SU-DHL-6 (cell line): ENCODE measurements at regions not wholly inside any gene's neighbourhood (a gene's known extent, or its start where the extent isn't known, plus 50 kb on each side); places are given as distances from the start of the nearest gene placed in this dataset.

Source experiments
- H2AFZ ChIP-seq: fragments of 200-600 bp; sonication (generic); 2 replicates; pipeline ENCODE4 v1.6.1; 2014; ENCODE audit warnings: low read depth, mild to moderate bottlenecking, moderate library complexity, mixed read lengths, antibody characterized with exemption, low read length; ENCODE audit not compliant: severe bottlenecking
- H3F3A ChIP-seq: fragments of 200-600 bp; shearing (Covaris generic); 2 replicates; pipeline ENCODE4 v1.6.0; 2016; ENCODE audit warnings: antibody characterized with exemption, mild to moderate bottlenecking; ENCODE audit not compliant: insufficient read depth
- H3K27ac ChIP-seq: fragments of 200-600 bp; sonication (generic); 2 replicates; pipeline ENCODE4 v1.5.1; 2016; ENCODE audit warnings: low read depth, mild to moderate bottlenecking, low read length, moderate library complexity, mixed read lengths
- H3K27me3 ChIP-seq: fragments of 200-600 bp; sonication (generic), shearing (Covaris generic); 2 replicates; pipeline ENCODE4 v1.6.0; 2014; ENCODE audit warnings: mild to moderate bottlenecking, low read length
- H3K36me3 ChIP-seq: fragments of 200-600 bp; sonication (generic); 2 replicates; pipeline ENCODE4 v1.6.1; 2014; ENCODE audit warnings: mild to moderate bottlenecking, low read length, mixed read lengths
- H3K4me2 ChIP-seq: fragments of 300-600, 200-600 bp; shearing (Covaris generic), sonication (generic); 2 replicates; pipeline ENCODE4 v1.6.0; 2014; ENCODE audit warnings: low read length, low read depth, mild to moderate bottlenecking; ENCODE audit not compliant: poor library complexity, severe bottlenecking
- H3K4me3 ChIP-seq: fragments of 200-600 bp; sonication (generic); 2 replicates; pipeline ENCODE4 v1.5.1; 2014; ENCODE audit warnings: antibody characterized with exemption, low read length, mild to moderate bottlenecking, mixed read lengths; ENCODE audit not compliant: insufficient read depth, poor library complexity, severe bottlenecking
- H3K79me2 ChIP-seq: fragments of 200-600 bp; sonication (generic); 2 replicates; pipeline ENCODE4 v1.6.1; 2014; ENCODE audit warnings: mild to moderate bottlenecking, low read length, moderate library complexity; ENCODE audit not compliant: insufficient read depth
- H3K9ac ChIP-seq: fragments of 200-600 bp; sonication (generic); 2 replicates; pipeline ENCODE4 v1.7.0; 2014; ENCODE audit warnings: mild to moderate bottlenecking, low read length
- H3K9me2 ChIP-seq: fragments of 200-600 bp; sonication (generic); replicated peaks from 2 replicates; pipeline ENCODE4 v1.6.1; 2014; ENCODE audit warnings: low read length; ENCODE audit not compliant: insufficient read depth
- H3K9me3 ChIP-seq: fragments of 200-600 bp; sonication (generic); 2 replicates; pipeline ENCODE4 v1.6.1; 2014; ENCODE audit warnings: low read length, mixed read lengths; ENCODE audit not compliant: insufficient read depth
- H4K20me1 ChIP-seq: fragments of 200-600 bp; sonication (generic); 2 replicates; pipeline ENCODE4 v1.6.1; 2014; ENCODE audit warnings: low read depth, mild to moderate bottlenecking, antibody characterized with exemption, low read length, moderate library complexity, mixed read lengths
- CTCF ChIP-seq: fragments of 200-600 bp; sonication (generic); IDR thresholded peaks from one replicate; pipeline ENCODE4 v1.5.1; 2017; ENCODE audit warnings: antibody characterized with exemption, mild to moderate bottlenecking, low read length, moderate library complexity; ENCODE audit not compliant: insufficient read depth, poor library complexity, severe bottlenecking
- EZH2phosphoT487 ChIP-seq: fragments of 200-600 bp; sonication (generic), shearing (Covaris generic); conservative IDR thresholded peaks from 2 replicates; pipeline ENCODE4 v1.6.1; 2018; ENCODE audit warnings: mild to moderate bottlenecking, antibody characterized with exemption, low read length, moderate library complexity, mixed read lengths

- no peak overlapping the region for H3K9ac ChIP-seq
- H3K9me3 ChIP-seq, result no peaks in the 10 kb centered on the region
- H3K79me2 ChIP-seq, result no peaks in the 10 kb centered on the region
- no peaks in the 10 kb centered on the region for H3K27me3 ChIP-seq
- no peaks in the 10 kb centered on the region for H4K20me1 ChIP-seq
- H3F3A ChIP-seq, result no peaks in the 10 kb centered on the region
- TF ChIP-seq EZH2phosphoT487 (no peak), CTCF (no peak)
- no peak overlapping the region for H3K4me2 ChIP-seq
- H2AFZ ChIP-seq, result no peak overlapping the region
- no peak overlapping the region for H3K27ac ChIP-seq
- no peak overlapping the region for H3K4me3 ChIP-seq
- H3K36me3 ChIP-seq, result no peaks in the 10 kb centered on the region
- no peaks in the 10 kb centered on the region for H3K9me2 ChIP-seq
These were observed 61.0 kb upstream of the PLET1 start for GRCh38 chr11:112321501-112322172.

GRCh38 chr11:112322173-112322790 lies 61.6 kb upstream of the PLET1 start:
- Histone ChIP-seq H3K4me2 (no peak overlapping the region), H4K20me1 (no peaks in the 10 kb centered on the region), H3K27ac (no peak overlapping the region), H3K36me3 (no peaks in the 10 kb centered on the region), H3K9me2 (no peaks in the 10 kb centered on the region), H3K79me2 (no peaks in the 10 kb centered on the region), H3K9ac (no peak overlapping the region), H3F3A (no peaks in the 10 kb centered on the region), H2AFZ (no peak overlapping the region), H3K9me3 (no peaks in the 10 kb centered on the region), H3K4me3 (no peak overlapping the region), H3K27me3 (no peaks in the 10 kb centered on the region)
- no peak for TF ChIP-seq EZH2phosphoT487
- no peak for TF ChIP-seq CTCF

GRCh38 chr11:112334381-112334780 lies 73.7 kb upstream of the PLET1 start:
- Histone ChIP-seq H3K27ac (no peak overlapping the region), H3K27me3 (no peaks in the 10 kb centered on the region), H3F3A (no peaks in the 10 kb centered on the region), H3K4me3 (no peak overlapping the region), H3K9me3 (no peaks in the 10 kb centered on the region), H3K9ac (no peak overlapping the region), H2AFZ (no peak overlapping the region), H4K20me1 (no peaks in the 10 kb centered on the region), H3K9me2 (no peaks in the 10 kb centered on the region), H3K79me2 (no peaks in the 10 kb centered on the region), H3K4me2 (no peak overlapping the region), H3K36me3 (no peaks in the 10 kb centered on the region)
- TF ChIP-seq CTCF (no peak), EZH2phosphoT487 (no peak)
